DOHH2 (cell line): ENCODE measurements at regions not wholly inside any gene's neighbourhood (a gene's known extent, or its start where the extent isn't known, plus 50 kb on each side); places are given as distances from the start of the nearest gene placed in this dataset.

Source experiments
- H3F3A ChIP-seq: fragments of 200-600 bp; sonication (generic), shearing (Covaris generic); 2 replicates; pipeline ENCODE4 v1.6.0; 2016; ENCODE audit warnings: antibody characterized with exemption, mild to moderate bottlenecking; ENCODE audit not compliant: control insufficient read depth, insufficient read depth
- H3K27ac ChIP-seq: fragments of 200-600 bp; sonication (generic); 2 replicates; pipeline ENCODE4 v1.5.1; 2014; ENCODE audit warnings: low read depth, mild to moderate bottlenecking, low read length, moderate library complexity
- H3K27me3 ChIP-seq: fragments of 200-600 bp; sonication (generic); 2 replicates; pipeline ENCODE4 v1.6.1; 2014; ENCODE audit warnings: mild to moderate bottlenecking, low read length, mixed read lengths; ENCODE audit not compliant: control insufficient read depth
- H3K36me3 ChIP-seq: fragments of 200-600 bp; sonication (generic); 2 replicates; pipeline ENCODE4 v1.6.1; 2014; ENCODE audit warnings: mild to moderate bottlenecking, low read length, moderate library complexity, mixed read lengths; ENCODE audit not compliant: control insufficient read depth
- H3K4me1 ChIP-seq: fragments of 200-600 bp; sonication (generic); 2 replicates; pipeline ENCODE4 v1.6.1; 2014; ENCODE audit warnings: mild to moderate bottlenecking, low read length, mixed read lengths; ENCODE audit not compliant: control insufficient read depth
- H3K4me2 ChIP-seq: fragments of 200-600 bp; sonication (generic); 2 replicates; pipeline ENCODE4 v1.6.0; 2014; ENCODE audit warnings: mild to moderate bottlenecking, low read length, moderate library complexity
- H3K4me3 ChIP-seq: fragments of 200-600 bp; sonication (generic); 2 replicates; pipeline ENCODE4 v1.5.1; 2014; ENCODE audit warnings: mild to moderate bottlenecking, low read length, mixed read lengths
- H3K79me2 ChIP-seq: fragments of 200-600 bp; sonication (generic); 2 replicates; pipeline ENCODE4 v1.6.1; 2014; ENCODE audit warnings: mild to moderate bottlenecking, low read length, mixed read lengths; ENCODE audit not compliant: control insufficient read depth
- H3K9me2 ChIP-seq: fragments of 200-600 bp; sonication (generic); replicated peaks from 2 replicates; pipeline ENCODE4 v1.6.1; 2014; ENCODE audit warnings: mild to moderate bottlenecking, low read length, mixed read lengths; ENCODE audit not compliant: control insufficient read depth
- H3K9me3 ChIP-seq: fragments of 200-600 bp; sonication (generic); 2 replicates; pipeline ENCODE4 v1.6.1; 2014; ENCODE audit warnings: antibody characterized with exemption, low read length, mixed read lengths; ENCODE audit not compliant: control insufficient read depth, insufficient read depth
- H4K20me1 ChIP-seq: fragments of 200-600 bp; sonication (generic); 2 replicates; pipeline ENCODE4 v1.6.0; 2014; ENCODE audit warnings: low read depth, mild to moderate bottlenecking, antibody characterized with exemption, low read length, moderate library complexity; ENCODE audit not compliant: control insufficient read depth, insufficient read depth
- CTCF ChIP-seq: fragments of 200-600 bp; sonication (generic); IDR thresholded peaks from one replicate; pipeline ENCODE4 v1.5.1; 2014; ENCODE audit warnings: antibody characterized with exemption, mild to moderate bottlenecking, low read depth, low read length; ENCODE audit not compliant: poor library complexity, severe bottlenecking
- EZH2phosphoT487 ChIP-seq: fragments of 200-600 bp; sonication (generic); IDR thresholded peaks from 2 replicates; pipeline ENCODE4 v1.6.1; 2017; ENCODE audit warnings: borderline replicate concordance, mild to moderate bottlenecking, antibody characterized with exemption, low read length, moderate library complexity, mixed read lengths

- Histone ChIP-seq H4K20me1 (no peaks in the 10 kb centered on the region), H3K79me2 (no peaks in the 10 kb centered on the region), H3K4me3 (no peak overlapping the region), H3K9me3 (no peaks in the 10 kb centered on the region), H3K4me1 (no peaks in the 10 kb centered on the region), H3K9me2 (no peaks in the 10 kb centered on the region), H3K4me2 (no peak overlapping the region), H3K36me3 (no peaks in the 10 kb centered on the region), H3K27me3 (no peaks in the 10 kb centered on the region), H3K27ac (no peak overlapping the region), H3F3A (no peaks in the 10 kb centered on the region)
- no peak for TF ChIP-seq CTCF
- TF ChIP-seq EZH2phosphoT487: no peak
Observed at GRCh38 chr10:83078645-83079044, 1060.7 kb upstream of the GHITM start.

GRCh38 chr10:83083831-83084230, 1055.5 kb upstream of the GHITM start:
- Histone ChIP-seq H3K27me3 (no peaks in the 10 kb centered on the region), H3K36me3 (no peaks in the 10 kb centered on the region), H3K9me2 (no peaks in the 10 kb centered on the region), H3K4me1 (no peaks in the 10 kb centered on the region), H3F3A (no peaks in the 10 kb centered on the region), H3K4me3 (no peak overlapping the region), H3K4me2 (no peak overlapping the region), H3K27ac (no peak overlapping the region), H3K9me3 (no peaks in the 10 kb centered on the region; the same call in none of the 2 replicates), H4K20me1 (no peaks in the 10 kb centered on the region), H3K79me2 (no peaks in the 10 kb centered on the region)
- TF ChIP-seq EZH2phosphoT487: no peak
- no peak for TF ChIP-seq CTCF

GRCh38 chr10:83089335-83089734, 1050.0 kb upstream of the GHITM start:
- Histone ChIP-seq H3F3A (no peaks in the 10 kb centered on the region), H3K4me2 (no peak overlapping the region), H3K27ac (no peak overlapping the region), H3K79me2 (no peaks in the 10 kb centered on the region), H3K4me1 (no peaks in the 10 kb centered on the region), H3K27me3 (no peaks in the 10 kb centered on the region), H3K36me3 (no peaks in the 10 kb centered on the region), H4K20me1 (no peaks in the 10 kb centered on the region), H3K9me2 (no peaks in the 10 kb centered on the region), H3K9me3 (no peaks in the 10 kb centered on the region; the same call in 1 of the 2 replicates), H3K4me3 (no peak overlapping the region)
- TF ChIP-seq EZH2phosphoT487: no peak
- no peak for TF ChIP-seq CTCF

GRCh38 chr10:83104616-83105015, 1034.7 kb upstream of the GHITM start:
- no peaks in the 10 kb centered on the region for H3K9me2 ChIP-seq
- H3K27ac ChIP-seq: no peak overlapping the region
- no peaks in the 10 kb centered on the region for H3F3A ChIP-seq
- H3K4me2 ChIP-seq: no peak overlapping the region
- no peaks in the 10 kb centered on the region; the same call in 1 of the 2 replicates for H3K9me3 ChIP-seq
- no peaks in the 10 kb centered on the region for H3K4me1 ChIP-seq
- H3K79me2 ChIP-seq: no peaks in the 10 kb centered on the region
- no peak for TF ChIP-seq EZH2phosphoT487
- no peak for TF ChIP-seq CTCF
- no peaks in the 10 kb centered on the region for H4K20me1 ChIP-seq
- H3K27me3 ChIP-seq: no peaks in the 10 kb centered on the region
- no peaks in the 10 kb centered on the region for H3K36me3 ChIP-seq
- no peak overlapping the region for H3K4me3 ChIP-seq
